WERI-Rb-1 (cell line): ENCODE measurements at regions not wholly inside any gene's neighbourhood (a gene's known extent, or its start where the extent isn't known, plus 50 kb on each side); places are given as distances from the start of the nearest gene placed in this dataset.

ENCODE experiments used
- DNase-seq: peaks from one replicate; pipeline ENCODE4 v3.0.0-alpha.2; 2020
- H3K27ac ChIP-seq: fragments of 250-450 bp; sonication (Bioruptor Pico); 2 replicates; pipeline ENCODE4 v1.5.1; 2020; ENCODE audit warnings: mild to moderate bottlenecking, moderate library complexity
- H3K27me3 ChIP-seq: fragments of 250-450 bp; sonication (Bioruptor Pico); 2 replicates; pipeline ENCODE4 v1.5.1; 2021; ENCODE audit warnings: mild to moderate bottlenecking, low read depth, moderate library complexity; ENCODE audit not compliant: insufficient read depth, severe bottlenecking
- H3K36me3 ChIP-seq: fragments of 250-450 bp; sonication (Bioruptor Pico); 2 replicates; pipeline ENCODE4 v1.5.1; 2020; ENCODE audit warnings: mild to moderate bottlenecking, moderate library complexity
- H3K4me3 ChIP-seq: 2 replicates; pipeline ENCODE4 v1.5.1; 2011; ENCODE audit warnings: low read depth, mild to moderate bottlenecking, control low read depth, low read length
- H3K9me3 ChIP-seq: fragments of 250-450 bp; sonication (Bioruptor Pico); 2 replicates; pipeline ENCODE4 v1.5.1; 2021; ENCODE audit warnings: mild to moderate bottlenecking, moderate library complexity; ENCODE audit not compliant: severe bottlenecking
- TF ChIP-seq, protein P1 (sequence below): IDR thresholded peaks from 2 replicates; pipeline ENCODE4 v1.5.1; 2011; ENCODE audit warnings: low read depth, mild to moderate bottlenecking, control low read depth, inconsistent platforms, low read length

DNA sequence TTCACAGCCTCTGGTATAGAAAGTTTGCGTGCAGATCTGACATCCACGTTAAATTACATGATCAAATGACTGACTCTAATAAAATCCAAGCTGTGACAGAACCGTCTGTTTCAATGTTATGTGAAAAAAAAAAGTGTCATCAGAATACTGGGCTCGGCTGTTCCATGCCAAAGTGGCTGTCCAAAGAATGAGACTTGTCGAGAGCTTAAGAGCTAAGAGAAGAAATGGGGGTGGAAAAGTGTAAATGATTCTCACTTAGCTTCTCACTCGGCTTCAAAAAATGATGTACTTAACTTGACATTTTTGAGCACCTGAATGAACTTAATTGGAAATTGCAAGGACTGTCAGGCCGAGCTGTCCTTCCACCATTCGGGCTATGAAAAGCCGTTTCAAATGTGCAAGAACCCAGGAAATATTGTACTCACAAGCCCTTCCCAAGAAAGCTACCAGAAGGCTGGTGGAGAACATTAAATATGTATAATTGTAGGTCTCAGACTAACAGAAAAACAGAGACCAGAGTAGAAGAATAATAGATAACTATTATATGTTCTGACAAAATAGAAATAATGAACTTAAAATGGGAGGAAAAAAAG, 78.0 kb downstream of the DIO3 start:
- H3K4me3 ChIP-seq: no peak overlapping the region
- TF ChIP-seq, protein P1, sequence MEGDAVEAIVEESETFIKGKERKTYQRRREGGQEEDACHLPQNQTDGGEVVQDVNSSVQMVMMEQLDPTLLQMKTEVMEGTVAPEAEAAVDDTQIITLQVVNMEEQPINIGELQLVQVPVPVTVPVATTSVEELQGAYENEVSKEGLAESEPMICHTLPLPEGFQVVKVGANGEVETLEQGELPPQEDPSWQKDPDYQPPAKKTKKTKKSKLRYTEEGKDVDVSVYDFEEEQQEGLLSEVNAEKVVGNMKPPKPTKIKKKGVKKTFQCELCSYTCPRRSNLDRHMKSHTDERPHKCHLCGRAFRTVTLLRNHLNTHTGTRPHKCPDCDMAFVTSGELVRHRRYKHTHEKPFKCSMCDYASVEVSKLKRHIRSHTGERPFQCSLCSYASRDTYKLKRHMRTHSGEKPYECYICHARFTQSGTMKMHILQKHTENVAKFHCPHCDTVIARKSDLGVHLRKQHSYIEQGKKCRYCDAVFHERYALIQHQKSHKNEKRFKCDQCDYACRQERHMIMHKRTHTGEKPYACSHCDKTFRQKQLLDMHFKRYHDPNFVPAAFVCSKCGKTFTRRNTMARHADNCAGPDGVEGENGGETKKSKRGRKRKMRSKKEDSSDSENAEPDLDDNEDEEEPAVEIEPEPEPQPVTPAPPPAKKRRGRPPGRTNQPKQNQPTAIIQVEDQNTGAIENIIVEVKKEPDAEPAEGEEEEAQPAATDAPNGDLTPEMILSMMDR: no peak
- no peaks in the 10 kb centered on the region for H3K36me3 ChIP-seq
- H3K27ac ChIP-seq: no peak overlapping the region
- H3K27me3 ChIP-seq: peaks cover 78% of the 10 kb centered on the region
- H3K9me3 ChIP-seq: no peaks in the 10 kb centered on the region
- no peak for DNase-seq

DNA sequence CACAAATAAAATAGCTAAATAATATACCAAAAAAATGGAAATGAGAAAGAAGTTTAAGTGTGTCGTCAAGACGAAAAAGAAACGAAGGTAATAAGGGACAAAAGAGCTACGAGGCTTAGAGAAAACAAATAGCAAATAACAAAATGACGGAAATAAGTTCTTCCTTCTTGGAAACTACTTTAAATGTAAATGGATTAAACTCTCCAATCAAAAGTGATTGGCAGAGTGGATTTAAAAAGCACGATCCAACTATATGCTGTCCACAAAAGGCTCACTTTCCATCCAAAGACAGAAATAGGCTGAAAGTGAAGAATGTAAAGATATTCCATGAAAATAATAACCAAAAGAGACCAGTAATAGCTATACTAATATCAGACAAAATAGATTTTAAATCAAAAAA, 82.4 kb downstream of the DIO3 start:
- DNase-seq: no peak
- TF ChIP-seq, protein P1: no peak
- no peaks in the 10 kb centered on the region for H3K36me3 ChIP-seq
- H3K9me3 ChIP-seq: no peaks in the 10 kb centered on the region
- H3K27me3 ChIP-seq: peaks cover 42% of the 10 kb centered on the region
- H3K4me3 ChIP-seq: no peak overlapping the region
- H3K27ac ChIP-seq: no peak overlapping the region

DNA sequence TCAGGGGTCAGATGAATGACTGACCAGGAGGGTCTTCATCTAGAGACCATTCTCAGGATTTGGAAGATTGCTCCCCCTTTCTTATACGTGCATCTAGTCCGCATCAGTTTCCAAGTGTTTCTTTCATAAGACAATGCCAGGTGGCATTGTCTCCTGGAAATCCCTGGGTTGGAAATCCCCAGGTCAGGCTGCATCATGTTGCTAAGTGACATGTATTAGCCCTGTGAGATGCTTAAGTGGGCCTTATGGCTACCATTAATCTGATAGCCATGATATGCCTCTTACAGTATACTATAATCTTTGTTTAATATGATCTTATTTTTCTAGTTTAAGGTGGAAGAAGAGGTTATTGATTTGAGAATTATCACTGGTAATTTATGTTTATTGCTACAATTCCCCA, 92.8 kb downstream of the DIO3 start:
- Histone ChIP-seq H3K4me3 (no peak overlapping the region), H3K27me3 (peaks cover 26% of the 10 kb centered on the region), H3K9me3 (no peaks in the 10 kb centered on the region), H3K27ac (no peak overlapping the region), H3K36me3 (no peaks in the 10 kb centered on the region)
- TF ChIP-seq, protein P1: no peak
- peak; percentile 34 for DNase-seq

DNA sequence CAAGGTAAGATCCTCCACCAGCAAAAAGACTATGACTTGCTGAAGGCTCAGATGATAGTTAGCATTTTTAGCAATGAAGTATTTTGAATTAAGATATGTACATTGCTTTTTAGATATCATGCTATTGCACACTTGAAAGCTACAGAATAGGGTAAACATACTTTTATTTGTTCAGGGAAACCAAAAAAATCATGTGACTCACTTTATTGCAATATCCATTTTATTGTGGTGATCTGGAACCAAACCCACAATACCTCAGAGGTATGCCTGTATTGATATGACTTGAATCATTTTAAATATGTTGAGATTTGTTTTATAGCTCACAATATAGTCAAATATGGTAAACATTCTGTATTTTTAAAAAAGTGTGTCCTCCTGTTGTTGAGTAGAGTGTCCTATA, 96.1 kb downstream of the DIO3 start:
- H3K27me3 ChIP-seq: peaks cover 12% of the 10 kb centered on the region
- DNase-seq: no peak
- no peaks in the 10 kb centered on the region for H3K9me3 ChIP-seq
- H3K27ac ChIP-seq: no peak overlapping the region
- no peaks in the 10 kb centered on the region for H3K36me3 ChIP-seq
- TF ChIP-seq, protein P1: no peak
- H3K4me3 ChIP-seq: no peak overlapping the region

DNA sequence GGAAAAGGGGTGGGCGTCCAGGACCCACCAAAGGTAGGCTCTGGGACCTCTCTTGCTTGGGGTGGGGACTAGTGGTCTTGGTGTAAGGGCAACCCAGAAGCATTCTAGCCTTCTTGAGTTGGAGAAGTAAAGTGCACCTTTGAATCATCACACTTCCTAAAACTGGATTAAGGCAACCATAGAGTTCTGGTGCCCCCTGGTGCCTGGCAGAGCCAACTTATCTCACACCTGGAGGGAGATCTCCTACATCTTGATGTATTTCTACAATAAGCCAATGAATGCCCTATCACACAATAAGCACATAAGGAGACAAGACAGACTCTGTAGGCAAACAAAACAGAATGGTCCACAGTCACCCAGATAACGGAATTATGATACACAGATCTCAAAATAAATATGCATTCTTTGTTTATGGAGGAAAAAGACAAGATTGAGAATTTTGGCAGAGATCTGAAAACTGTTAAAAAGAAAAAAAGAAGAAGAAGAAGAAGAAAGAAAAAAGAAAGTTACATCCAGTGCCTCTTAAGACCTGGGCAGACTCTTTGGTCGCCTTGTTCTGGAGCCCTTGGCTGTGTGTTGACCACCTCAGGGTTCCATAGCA, 95.9 kb upstream of the PPP2R5C start:
- no peaks in the 10 kb centered on the region for H3K36me3 ChIP-seq
- TF ChIP-seq, protein P1: peak; percentile 59
- peak; percentile 60 for DNase-seq

DNA sequence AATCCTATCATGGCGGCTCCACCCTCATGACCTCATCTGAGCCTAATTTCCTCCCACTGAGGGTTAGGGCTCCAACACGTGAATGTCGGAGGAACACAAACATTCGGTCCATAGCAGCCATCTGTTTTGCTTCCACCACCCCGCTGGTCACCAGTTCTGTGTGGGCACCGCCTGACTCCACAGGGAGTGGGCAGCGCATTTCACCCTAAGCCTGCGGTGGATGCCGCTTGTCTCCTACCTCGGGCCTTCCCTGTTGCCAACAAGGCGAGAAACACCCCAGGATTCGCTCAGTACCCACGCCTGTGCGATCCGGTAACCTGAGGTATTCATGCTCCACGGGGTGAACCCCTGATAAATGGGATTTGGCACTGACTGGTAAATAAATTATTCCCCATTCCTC, 95.2 kb upstream of the PPP2R5C start:
- TF ChIP-seq, protein P1: no peak
- no peak overlapping the region for H3K27ac ChIP-seq

More for the DNA sequence above, 95.9 kb upstream of the PPP2R5C start:
- peaks cover 46% of the 10 kb centered on the region for H3K27me3 ChIP-seq
- peaks cover 4% of the 10 kb centered on the region for H3K9me3 ChIP-seq
- no peak overlapping the region for H3K4me3 ChIP-seq
- no peak overlapping the region for H3K27ac ChIP-seq

More for the DNA sequence above, 95.2 kb upstream of the PPP2R5C start:
- no peak for DNase-seq
- Histone ChIP-seq H3K9me3 (peaks cover 6% of the 10 kb centered on the region), H3K4me3 (no peak overlapping the region), H3K36me3 (no peaks in the 10 kb centered on the region), H3K27me3 (peaks cover 46% of the 10 kb centered on the region)
